ENCODE measurements at regions not wholly inside any gene's neighbourhood (a gene's known extent, or its start where the extent isn't known, plus 50 kb on each side); places are given as distances from the start of the nearest gene placed in this dataset.

GRCh38 chr12:4089956-4090355, 183.6 kb upstream of the CCND2 start:
- TF ChIP-seq CTCF (IDR thresholded peaks at IDR 0.05) (no peak), POLR2A (IDR thresholded peaks at IDR 0.05) (no peak)
